GM12878 (cell line): ENCODE measurements at regions not wholly inside any gene's neighbourhood (a gene's known extent, or its start where the extent isn't known, plus 50 kb on each side); places are given as distances from the start of the nearest gene placed in this dataset.

Experiments used
- EED ChIP-seq: sonication (generic); IDR thresholded peaks from 2 replicates; pipeline ENCODE4 v1.6.1; 2016; ENCODE audit warnings: antibody characterized with exemption, low read depth
- ESRRA ChIP-seq: IDR thresholded peaks from 2 replicates; pipeline ENCODE4 v1.6.1; 2012; ENCODE audit warnings: mild to moderate bottlenecking, low read length, improper control_type of control experiment
- FOXM1 ChIP-seq: IDR thresholded peaks from 2 replicates; pipeline ENCODE4 v1.6.1; 2012; ENCODE audit warnings: low read depth, mild to moderate bottlenecking, inconsistent platforms, low read length, moderate library complexity
- IKZF2 ChIP-seq, 2 experiments: fragments of 450-650 bp; IDR thresholded peaks; 2 replicates each; pipeline ENCODE4 v1.6.1; 2017; ENCODE audit warnings: mild to moderate bottlenecking in 2 of 2, moderate library complexity in 2 of 2
- MXI1 ChIP-seq: fragments of 150-350 bp; IDR thresholded peaks from 2 replicates; pipeline ENCODE4 v1.6.1; 2011; ENCODE audit warnings: low read depth, mild to moderate bottlenecking, inconsistent platforms, low read length, improper control_type of control experiment
- NFYA ChIP-seq: IDR thresholded peaks from 2 replicates; pipeline ENCODE4 v1.6.1; 2011; ENCODE audit warnings: low read depth, mild to moderate bottlenecking, low read length, improper control_type of control experiment, borderline replicate concordance
- POLR2A ChIP-seq: IDR thresholded peaks from 2 replicates; pipeline ENCODE4 v1.6.1; 2011; ENCODE audit warnings: low read depth, mild to moderate bottlenecking, low read length
- SIX5 ChIP-seq: IDR thresholded peaks from 2 replicates; pipeline ENCODE4 v1.6.1; 2011; ENCODE audit warnings: mild to moderate bottlenecking, low read depth, low read length, moderate library complexity; ENCODE audit not compliant: severe bottlenecking
- STAT3 ChIP-seq: IDR thresholded peaks from 2 replicates; pipeline ENCODE4 v1.6.1; 2011; ENCODE audit warnings: low read depth, low read length, improper control_type of control experiment
- TBL1XR1 ChIP-seq: IDR thresholded peaks from 2 replicates; pipeline ENCODE4 v1.6.1; 2012; ENCODE audit warnings: low read depth, low read length, improper control_type of control experiment
- ZNF24 ChIP-seq: fragments of 450-650 bp; IDR thresholded peaks from 2 replicates; pipeline ENCODE4 v1.6.1; 2017; ENCODE audit warnings: antibody characterized with exemption, mild to moderate bottlenecking
- ZNF274 ChIP-seq: IDR thresholded peaks from one replicate; pipeline ENCODE4 v1.8.0; 2011; ENCODE audit not compliant: insufficient read length, insufficient read depth
- ZSCAN29 ChIP-seq: fragments of 450-650 bp; IDR thresholded peaks from 2 replicates; pipeline ENCODE4 v1.6.1; 2017; ENCODE audit warnings: mild to moderate bottlenecking, moderate library complexity
- TF ChIP-seq, protein P1 (sequence below): IDR thresholded peaks from 2 replicates; pipeline ENCODE4 v1.6.1; 2011; ENCODE audit warnings: low read depth, low read length, improper control_type of control experiment, borderline replicate concordance
- TF ChIP-seq, protein P2 (sequence below): fragments of 450-650 bp; IDR thresholded peaks from 2 replicates; pipeline ENCODE4 v1.6.1; 2017; ENCODE audit warnings: low read depth, mild to moderate bottlenecking, moderate library complexity
- TF ChIP-seq, protein P3 (sequence below): fragments of 450-650 bp; IDR thresholded peaks from 2 replicates; pipeline ENCODE4 v1.6.1; 2018; ENCODE audit warnings: borderline replicate concordance, mild to moderate bottlenecking; ENCODE audit not compliant: partially characterized antibody
- TF ChIP-seq, protein P4 (sequence below): IDR thresholded peaks from 2 replicates; pipeline ENCODE4 v1.6.1; 2012; ENCODE audit warnings: low read depth, low read length, improper control_type of control experiment
- TF ChIP-seq, protein P5 (sequence below): IDR thresholded peaks from 2 replicates; pipeline ENCODE4 v1.6.1; 2011; ENCODE audit warnings: mild to moderate bottlenecking, low read depth, low read length, moderate library complexity; ENCODE audit not compliant: insufficient replicate concordance
- TF ChIP-seq, protein P6 (sequence below): fragments of 150-350 bp; IDR thresholded peaks from 2 replicates; pipeline ENCODE4 v1.6.1; 2016; ENCODE audit warnings: low read depth, low read length
- TF ChIP-seq, protein P7 (sequence below): fragments of 450-650 bp; IDR thresholded peaks from 2 replicates; pipeline ENCODE4 v1.6.1; 2016; ENCODE audit warnings: mild to moderate bottlenecking

DNA sequence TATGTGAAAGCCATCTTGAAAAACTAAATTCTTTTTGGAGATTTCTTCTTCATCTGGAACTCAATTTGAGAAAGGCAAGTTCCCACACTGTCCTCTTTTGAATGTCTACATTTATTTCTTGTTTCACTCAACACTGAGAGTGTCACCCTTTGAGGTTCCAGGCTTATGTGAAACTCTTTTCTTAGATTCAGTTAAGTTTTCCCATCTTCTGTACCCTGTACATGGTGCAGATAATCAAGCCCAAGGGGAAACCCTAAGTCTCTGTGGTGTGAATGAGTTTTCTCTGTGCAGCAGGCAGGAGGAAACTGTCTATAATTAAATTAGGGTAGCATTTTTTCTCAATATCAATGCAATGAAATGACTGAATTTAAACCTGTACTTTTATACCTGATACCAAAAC is 72.3 kb upstream of the PRLR start (continued):
- TF ChIP-seq, protein P1, sequence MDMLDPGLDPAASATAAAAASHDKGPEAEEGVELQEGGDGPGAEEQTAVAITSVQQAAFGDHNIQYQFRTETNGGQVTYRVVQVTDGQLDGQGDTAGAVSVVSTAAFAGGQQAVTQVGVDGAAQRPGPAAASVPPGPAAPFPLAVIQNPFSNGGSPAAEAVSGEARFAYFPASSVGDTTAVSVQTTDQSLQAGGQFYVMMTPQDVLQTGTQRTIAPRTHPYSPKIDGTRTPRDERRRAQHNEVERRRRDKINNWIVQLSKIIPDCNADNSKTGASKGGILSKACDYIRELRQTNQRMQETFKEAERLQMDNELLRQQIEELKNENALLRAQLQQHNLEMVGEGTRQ: no peak
- no peak for TF ChIP-seq ESRRA
- TF ChIP-seq, protein P2, sequence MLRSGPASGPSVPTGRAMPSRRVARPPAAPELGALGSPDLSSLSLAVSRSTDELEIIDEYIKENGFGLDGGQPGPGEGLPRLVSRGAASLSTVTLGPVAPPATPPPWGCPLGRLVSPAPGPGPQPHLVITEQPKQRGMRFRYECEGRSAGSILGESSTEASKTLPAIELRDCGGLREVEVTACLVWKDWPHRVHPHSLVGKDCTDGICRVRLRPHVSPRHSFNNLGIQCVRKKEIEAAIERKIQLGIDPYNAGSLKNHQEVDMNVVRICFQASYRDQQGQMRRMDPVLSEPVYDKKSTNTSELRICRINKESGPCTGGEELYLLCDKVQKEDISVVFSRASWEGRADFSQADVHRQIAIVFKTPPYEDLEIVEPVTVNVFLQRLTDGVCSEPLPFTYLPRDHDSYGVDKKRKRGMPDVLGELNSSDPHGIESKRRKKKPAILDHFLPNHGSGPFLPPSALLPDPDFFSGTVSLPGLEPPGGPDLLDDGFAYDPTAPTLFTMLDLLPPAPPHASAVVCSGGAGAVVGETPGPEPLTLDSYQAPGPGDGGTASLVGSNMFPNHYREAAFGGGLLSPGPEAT: peak; percentile 76; the same call in 1 of the 2 replicates
- 0 out of 2 replicates have a peak, but pooled peaks have one; percentile 24 for TF ChIP-seq MXI1
- TF ChIP-seq TBL1XR1: no peak
- TF ChIP-seq, protein P3, sequence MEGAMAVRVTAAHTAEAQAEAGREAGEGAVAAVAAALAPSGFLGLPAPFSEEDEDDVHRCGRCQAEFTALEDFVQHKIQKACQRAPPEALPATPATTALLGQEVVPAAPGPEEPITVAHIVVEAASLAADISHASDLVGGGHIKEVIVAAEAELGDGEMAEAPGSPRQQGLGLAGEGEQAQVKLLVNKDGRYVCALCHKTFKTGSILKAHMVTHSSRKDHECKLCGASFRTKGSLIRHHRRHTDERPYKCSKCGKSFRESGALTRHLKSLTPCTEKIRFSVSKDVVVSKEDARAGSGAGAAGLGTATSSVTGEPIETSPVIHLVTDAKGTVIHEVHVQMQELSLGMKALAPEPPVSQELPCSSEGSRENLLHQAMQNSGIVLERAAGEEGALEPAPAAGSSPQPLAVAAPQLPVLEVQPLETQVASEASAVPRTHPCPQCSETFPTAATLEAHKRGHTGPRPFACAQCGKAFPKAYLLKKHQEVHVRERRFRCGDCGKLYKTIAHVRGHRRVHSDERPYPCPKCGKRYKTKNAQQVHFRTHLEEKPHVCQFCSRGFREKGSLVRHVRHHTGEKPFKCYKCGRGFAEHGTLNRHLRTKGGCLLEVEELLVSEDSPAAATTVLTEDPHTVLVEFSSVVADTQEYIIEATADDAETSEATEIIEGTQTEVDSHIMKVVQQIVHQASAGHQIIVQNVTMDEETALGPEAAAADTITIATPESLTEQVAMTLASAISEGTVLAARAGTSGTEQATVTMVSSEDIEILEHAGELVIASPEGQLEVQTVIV: no peak
- TF ChIP-seq EED: no peak
- no peak for TF ChIP-seq STAT3
- TF ChIP-seq SIX5: no peak
- TF ChIP-seq FOXM1: peak; percentile 32; the same call in 1 of the 2 replicates
- TF ChIP-seq ZNF24: peak; percentile 76
- peak; percentile 47 to 53; a peak in 3 of 4 replicates for TF ChIP-seq IKZF2 (IDR thresholded peaks at IDR 0.05)
- TF ChIP-seq NFYA: no peak
- TF ChIP-seq, protein P4, sequence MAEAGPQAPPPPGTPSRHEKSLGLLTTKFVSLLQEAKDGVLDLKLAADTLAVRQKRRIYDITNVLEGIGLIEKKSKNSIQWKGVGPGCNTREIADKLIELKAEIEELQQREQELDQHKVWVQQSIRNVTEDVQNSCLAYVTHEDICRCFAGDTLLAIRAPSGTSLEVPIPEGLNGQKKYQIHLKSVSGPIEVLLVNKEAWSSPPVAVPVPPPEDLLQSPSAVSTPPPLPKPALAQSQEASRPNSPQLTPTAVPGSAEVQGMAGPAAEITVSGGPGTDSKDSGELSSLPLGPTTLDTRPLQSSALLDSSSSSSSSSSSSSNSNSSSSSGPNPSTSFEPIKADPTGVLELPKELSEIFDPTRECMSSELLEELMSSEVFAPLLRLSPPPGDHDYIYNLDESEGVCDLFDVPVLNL: no peak
- TF ChIP-seq ZNF274: no peak
- TF ChIP-seq, protein P5, sequence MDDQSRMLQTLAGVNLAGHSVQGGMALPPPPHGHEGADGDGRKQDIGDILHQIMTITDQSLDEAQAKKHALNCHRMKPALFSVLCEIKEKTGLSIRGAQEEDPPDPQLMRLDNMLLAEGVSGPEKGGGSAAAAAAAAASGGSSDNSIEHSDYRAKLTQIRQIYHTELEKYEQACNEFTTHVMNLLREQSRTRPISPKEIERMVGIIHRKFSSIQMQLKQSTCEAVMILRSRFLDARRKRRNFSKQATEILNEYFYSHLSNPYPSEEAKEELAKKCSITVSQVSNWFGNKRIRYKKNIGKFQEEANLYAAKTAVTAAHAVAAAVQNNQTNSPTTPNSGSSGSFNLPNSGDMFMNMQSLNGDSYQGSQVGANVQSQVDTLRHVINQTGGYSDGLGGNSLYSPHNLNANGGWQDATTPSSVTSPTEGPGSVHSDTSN: no peak
- TF ChIP-seq, protein P6, sequence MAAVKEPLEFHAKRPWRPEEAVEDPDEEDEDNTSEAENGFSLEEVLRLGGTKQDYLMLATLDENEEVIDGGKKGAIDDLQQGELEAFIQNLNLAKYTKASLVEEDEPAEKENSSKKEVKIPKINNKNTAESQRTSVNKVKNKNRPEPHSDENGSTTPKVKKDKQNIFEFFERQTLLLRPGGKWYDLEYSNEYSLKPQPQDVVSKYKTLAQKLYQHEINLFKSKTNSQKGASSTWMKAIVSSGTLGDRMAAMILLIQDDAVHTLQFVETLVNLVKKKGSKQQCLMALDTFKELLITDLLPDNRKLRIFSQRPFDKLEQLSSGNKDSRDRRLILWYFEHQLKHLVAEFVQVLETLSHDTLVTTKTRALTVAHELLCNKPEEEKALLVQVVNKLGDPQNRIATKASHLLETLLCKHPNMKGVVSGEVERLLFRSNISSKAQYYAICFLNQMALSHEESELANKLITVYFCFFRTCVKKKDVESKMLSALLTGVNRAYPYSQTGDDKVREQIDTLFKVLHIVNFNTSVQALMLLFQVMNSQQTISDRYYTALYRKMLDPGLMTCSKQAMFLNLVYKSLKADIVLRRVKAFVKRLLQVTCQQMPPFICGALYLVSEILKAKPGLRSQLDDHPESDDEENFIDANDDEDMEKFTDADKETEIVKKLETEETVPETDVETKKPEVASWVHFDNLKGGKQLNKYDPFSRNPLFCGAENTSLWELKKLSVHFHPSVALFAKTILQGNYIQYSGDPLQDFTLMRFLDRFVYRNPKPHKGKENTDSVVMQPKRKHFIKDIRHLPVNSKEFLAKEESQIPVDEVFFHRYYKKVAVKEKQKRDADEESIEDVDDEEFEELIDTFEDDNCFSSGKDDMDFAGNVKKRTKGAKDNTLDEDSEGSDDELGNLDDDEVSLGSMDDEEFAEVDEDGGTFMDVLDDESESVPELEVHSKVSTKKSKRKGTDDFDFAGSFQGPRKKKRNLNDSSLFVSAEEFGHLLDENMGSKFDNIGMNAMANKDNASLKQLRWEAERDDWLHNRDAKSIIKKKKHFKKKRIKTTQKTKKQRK: no peak
- no peak for TF ChIP-seq POLR2A
- TF ChIP-seq, protein P7, sequence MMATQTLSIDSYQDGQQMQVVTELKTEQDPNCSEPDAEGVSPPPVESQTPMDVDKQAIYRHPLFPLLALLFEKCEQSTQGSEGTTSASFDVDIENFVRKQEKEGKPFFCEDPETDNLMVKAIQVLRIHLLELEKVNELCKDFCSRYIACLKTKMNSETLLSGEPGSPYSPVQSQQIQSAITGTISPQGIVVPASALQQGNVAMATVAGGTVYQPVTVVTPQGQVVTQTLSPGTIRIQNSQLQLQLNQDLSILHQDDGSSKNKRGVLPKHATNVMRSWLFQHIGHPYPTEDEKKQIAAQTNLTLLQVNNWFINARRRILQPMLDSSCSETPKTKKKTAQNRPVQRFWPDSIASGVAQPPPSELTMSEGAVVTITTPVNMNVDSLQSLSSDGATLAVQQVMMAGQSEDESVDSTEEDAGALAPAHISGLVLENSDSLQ: peak; percentile 29; the same call in 1 of the 2 replicates
- TF ChIP-seq ZSCAN29: no peak
